Hematopoietic multipotent progenitor cell treated with erythropoietin and hydrocortisone succinate and interleukin-3 and kit ligand, for 8 days (in vitro differentiated cells): ENCODE measurements at regions not wholly inside any gene's neighbourhood (a gene's known extent, or its start where the extent isn't known, plus 50 kb on each side); places are given as distances from the start of the nearest gene placed in this dataset.

ENCODE experiments used
- DNase-seq: peaks from one replicate; pipeline ENCODE4 v3.0.0-alpha.2; 2015

DNA sequence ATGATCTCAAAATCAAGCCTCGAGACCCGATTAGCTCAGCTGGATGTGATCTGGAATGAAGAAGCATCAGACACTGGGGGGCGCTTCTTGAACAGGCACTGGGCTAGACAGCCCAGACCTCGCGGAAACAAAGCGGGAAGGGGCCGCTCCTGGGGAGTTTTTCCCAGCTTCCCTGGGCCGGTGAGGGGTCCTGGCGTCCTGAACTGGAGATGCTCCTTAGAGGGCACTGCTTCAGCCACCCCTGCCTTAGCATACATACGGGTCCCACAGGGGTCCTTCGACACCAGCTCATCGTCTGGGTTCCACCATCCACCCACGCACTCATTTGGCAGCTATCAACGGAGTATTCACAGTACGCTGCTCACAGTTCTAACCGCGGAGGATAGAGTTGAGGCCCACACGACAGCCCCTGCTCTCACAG is 146.7 kb downstream of the TSN start:
- no peak for DNase-seq

- no peak for DNase-seq
These were observed 147.2 kb downstream of the TSN start for GRCh38 chr2:121902616-121903015.

- DNase-seq, result no peak
These were observed 147.7 kb downstream of the TSN start for GRCh38 chr2:121903037-121903689.

DNA sequence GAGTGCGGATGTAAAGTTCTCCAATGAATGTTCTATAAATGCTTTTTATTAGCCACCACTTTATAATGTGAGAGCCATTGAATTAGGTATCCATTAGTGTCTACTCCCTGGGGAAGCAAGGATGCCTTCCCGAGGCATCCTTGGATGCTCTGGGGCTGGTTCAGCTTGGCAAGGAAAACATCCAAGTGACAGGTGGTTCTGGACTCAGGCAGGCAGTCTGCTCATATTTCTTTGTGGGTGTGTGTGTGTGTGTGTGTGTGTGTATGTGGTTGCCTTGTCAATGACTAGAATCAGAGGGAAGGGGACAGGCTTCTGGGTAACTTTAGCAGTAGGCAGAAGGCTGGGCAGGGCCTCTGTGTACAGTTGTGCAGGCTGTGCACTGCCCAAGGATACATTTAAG is 149.2 kb downstream of the TSN start:
- DNase-seq, result no peak

GRCh38 chr2:121905201-121905600 is 149.8 kb downstream of the TSN start:
- no peak for DNase-seq

DNA sequence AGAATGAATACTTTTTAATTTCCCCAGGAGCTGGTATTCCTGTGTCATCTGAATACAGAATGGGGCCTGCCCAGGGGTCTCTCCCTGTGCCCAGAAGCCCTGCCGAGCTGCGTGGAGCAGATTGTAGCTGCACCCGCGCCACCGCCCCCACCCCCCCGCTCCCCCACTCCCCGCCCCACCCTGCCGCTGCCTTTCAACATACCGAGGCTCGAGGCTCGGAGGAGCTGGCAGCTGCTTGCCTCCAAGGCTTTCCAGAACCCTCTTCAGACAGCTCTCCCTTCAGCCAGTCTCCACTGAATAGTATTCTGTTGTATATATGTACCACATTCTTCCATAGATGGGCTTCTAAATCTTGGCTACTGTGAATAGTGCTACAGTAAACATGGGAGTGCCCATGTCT is 150.7 kb downstream of the TSN start:
- DNase-seq, result no peak

DNA sequence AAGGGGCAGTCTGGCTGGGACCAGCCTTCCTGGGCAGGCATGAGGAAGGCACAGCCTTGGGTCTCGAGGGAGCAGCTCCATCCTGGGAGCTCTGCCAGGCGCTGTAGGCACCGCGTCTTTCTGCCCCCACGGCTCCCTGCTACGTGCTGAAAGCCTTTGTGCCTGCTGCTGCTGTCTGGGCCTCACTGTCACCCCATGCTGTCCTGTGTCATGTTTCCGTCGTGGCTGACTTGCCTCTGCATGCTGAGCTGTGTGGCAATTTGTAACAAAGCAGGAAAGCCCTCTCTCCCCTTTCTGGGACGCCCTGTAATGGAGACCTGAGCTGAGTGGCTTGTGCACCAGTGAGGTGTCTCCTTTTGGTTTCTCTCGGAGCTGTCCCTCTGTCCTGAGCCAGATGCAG is 152.5 kb downstream of the TSN start:
- DNase-seq, result no peak

GRCh38 chr2:121910139-121910538 is 154.7 kb downstream of the TSN start:
- no peak for DNase-seq

DNA sequence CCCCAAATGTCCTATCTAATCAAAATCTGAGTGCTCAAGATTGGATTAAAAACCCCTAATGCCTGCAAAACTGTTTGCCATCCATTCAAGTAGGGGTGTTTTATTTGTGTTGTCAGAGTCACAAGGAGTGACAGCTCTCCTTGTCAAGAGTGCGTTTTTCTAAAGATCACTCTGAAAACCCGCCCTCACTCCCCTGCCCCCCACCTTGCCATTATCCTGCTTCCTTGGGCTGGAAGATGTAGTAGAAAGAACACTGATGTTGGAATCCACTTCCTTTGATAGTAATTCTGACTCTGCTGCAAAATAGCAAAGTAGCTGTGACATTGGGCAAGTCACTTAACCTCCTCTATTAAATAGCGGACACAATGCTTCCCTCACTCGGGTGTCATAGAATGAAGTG is 155.6 kb downstream of the TSN start:
- DNase-seq, result no peak

GRCh38 chr2:121917143-121917542 is 161.7 kb downstream of the TSN start:
- no peak for DNase-seq

DNA sequence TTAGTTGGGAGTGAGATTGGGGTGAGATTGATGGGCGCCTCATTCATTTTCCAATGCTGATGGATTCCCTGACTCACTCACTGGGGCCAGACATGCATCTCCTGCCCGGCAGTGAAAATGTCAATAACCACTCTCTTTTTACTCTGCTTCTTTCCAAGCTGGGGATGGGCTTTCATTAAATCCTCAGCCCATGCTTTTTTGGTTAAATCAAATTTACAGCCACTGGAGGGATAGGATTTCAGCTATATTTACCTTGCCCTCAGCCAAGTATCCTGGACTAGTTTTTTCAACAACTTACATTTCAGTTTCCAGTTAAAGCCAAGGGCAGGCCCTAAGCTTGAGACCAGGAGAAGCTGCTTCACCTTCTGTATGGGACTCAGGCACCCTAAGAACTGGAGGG is 162.8 kb downstream of the TSN start:
- no peak for DNase-seq

DNA sequence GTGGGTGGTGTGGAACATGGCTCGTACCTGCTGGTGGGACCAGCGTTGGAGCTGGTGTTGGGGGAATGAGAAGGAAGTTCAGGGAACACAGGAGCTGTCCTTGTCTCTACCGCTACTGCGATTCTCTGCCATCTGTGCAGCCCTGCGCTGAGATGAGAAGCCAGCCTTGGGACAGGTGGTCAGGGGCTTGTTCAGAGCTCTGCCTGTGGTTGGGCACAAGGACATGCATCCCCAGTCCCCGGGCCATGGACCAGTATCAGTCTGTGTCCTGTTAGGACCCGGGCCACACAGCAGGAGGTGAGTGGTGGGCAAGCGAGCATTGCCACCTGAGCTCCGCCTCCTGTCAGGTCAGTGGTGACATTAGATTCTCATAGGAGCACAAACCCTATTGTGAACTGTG is 164.4 kb downstream of the TSN start:
- no peak for DNase-seq

DNA sequence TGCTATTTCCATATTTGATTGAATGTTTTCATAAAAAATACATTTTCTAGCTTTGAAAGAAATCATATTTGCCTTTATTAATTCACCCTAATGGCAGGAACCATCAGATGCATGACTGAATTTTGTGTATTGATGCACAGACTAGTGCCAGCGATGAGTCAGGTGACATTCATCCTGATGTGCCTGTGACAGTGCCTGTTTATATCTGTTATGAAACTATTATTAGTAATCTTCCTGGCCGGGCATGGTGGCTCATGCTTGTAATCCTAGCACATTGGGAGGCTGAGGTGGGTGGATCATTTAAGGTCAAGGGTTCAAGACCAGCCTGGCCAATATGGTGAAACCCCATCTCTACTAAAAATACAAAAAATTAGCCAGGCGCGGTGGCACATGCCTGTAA is 170.0 kb downstream of the TSN start:
- no peak for DNase-seq

GRCh38 chr2:121943285-121943684 is 187.8 kb downstream of the TSN start:
- no peak for DNase-seq

GRCh38 chr2:121944072-121944831 is 188.8 kb downstream of the TSN start:
- no peak for DNase-seq

- no peak for DNase-seq
These were observed 192.2 kb downstream of the TSN start for GRCh38 chr2:121947674-121948073.

GRCh38 chr2:121949271-121949670 is 193.8 kb downstream of the TSN start:
- DNase-seq, result no peak

GRCh38 chr2:121955426-121955825 is 200.0 kb downstream of the TSN start:
- DNase-seq, result no peak

GRCh38 chr2:121955872-121956271 is 200.4 kb downstream of the TSN start:
- DNase-seq, result no peak

DNA sequence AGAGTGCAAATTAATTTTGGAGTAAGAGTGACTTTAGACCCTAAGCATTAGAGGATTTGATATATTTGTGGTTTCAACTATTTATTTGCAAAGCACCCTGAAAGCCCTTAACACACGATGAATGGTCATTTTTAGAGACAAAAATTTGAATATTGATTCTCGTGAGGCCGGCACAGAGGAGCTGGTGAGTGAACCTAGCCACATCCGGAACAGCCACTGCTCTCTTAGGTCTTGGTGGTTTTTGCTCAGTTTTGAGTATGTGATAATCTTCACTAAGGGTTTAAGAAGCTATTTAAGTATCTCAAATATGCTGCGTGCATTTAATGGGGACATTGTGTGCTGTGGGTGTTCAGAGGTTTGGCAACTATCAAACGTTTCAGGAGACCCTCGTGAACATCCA is 204.8 kb downstream of the TSN start:
- no peak for DNase-seq

- no peak for DNase-seq
These were observed 206.3 kb downstream of the TSN start for GRCh38 chr2:121961761-121962160.

DNA sequence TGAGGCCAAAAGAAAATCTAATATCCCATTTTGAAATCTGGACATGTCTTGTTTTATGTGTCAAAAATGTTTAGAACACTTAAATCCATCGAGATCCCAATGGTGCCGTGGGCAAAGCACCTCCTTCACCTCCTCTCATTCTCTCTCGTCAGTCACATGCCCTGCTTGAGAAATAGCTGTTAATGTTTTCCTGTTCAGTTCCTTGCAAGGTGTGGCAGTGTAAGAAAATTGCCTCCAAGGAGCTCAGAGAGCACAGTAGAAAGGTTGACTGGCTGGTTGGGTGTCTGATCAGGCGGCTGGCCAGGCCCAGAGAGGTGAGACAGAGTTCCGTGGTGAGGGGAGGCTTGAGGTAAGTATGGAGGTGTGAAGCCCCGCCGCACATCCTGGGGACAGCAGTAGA is 210.2 kb downstream of the TSN start:
- no peak for DNase-seq

DNA sequence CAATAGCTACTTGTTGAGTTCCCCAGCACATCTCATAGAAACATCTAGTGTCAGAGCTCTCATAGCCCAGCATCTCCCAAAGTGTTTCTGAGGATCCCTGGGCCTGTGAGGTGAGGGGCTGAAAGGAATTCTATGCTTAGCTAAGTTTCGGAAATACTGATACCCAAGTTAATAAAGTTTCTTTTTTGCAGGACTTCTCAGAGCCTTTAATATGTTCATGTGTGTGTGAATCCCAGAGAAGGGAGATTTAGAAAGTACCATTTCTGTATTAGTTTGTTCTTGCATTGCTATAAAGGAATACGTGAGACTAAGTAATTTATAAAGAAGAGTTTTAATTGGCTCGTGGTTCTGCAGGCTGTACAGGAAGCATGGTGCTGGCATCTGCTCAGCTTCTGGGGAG is 211.2 kb downstream of the TSN start:
- no peak for DNase-seq

DNA sequence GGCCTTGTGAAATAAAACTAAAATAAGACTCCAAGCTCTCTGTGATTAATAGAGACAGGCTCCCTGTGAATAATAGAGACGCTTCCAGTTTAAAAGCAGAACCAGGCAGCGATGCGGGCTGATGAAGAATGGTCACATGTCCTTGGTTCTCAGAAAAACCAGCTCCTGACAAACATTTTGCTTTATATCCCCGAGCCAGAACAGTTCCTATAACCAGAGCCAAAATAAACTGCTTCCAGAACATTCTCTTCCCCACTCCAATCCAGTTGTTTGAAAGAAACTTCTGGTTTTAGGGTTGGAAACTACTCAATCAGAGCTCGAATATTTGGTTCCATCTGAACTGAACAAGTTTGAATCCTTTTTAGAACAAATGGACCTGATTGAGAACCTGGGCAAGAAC is 213.7 kb downstream of the TSN start:
- DNase-seq, result no peak
